Liver (tissue), 8 donors: ENCODE measurements at regions not wholly inside any gene's neighbourhood (a gene's known extent, or its start where the extent isn't known, plus 50 kb on each side); places are given as distances from the start of the nearest gene placed in this dataset.

Source experiments
- DNase-seq: peaks from one replicate; pipeline ENCODE4 v3.0.0-alpha.2; 2017; ENCODE audit warnings: low spot score
- H3K27ac ChIP-seq, 2 donors: one replicate each; pipeline ENCODE4 v1.7.0; 2013; ENCODE audit warnings: inconsistent platforms in 2 of 2, low read length in 2 of 2, control low read depth in 1 of 2, low read depth in 1 of 2, mild to moderate bottlenecking in 1 of 2
- H3K27me3 ChIP-seq, 4 donors: one replicate each; pipeline versions ENCODE4 v1.6.1 to v1.7.0; 2013; ENCODE audit warnings: low read length in 3 of 4, inconsistent platforms in 1 of 4, mild to moderate bottlenecking in 1 of 4, moderate library complexity in 1 of 4; ENCODE audit not compliant: control insufficient read depth in 4 of 4, insufficient read depth in 4 of 4
- H3K36me3 ChIP-seq, 4 donors: one replicate each; pipeline versions ENCODE4 v1.6.1 to v1.7.0; 2013; ENCODE audit warnings: low read length in 3 of 4, mild to moderate bottlenecking in 3 of 4, low read depth in 1 of 4, moderate library complexity in 1 of 4; ENCODE audit not compliant: control insufficient read depth in 4 of 4, insufficient read depth in 3 of 4
- H3K4me1 ChIP-seq, 4 donors: one replicate each; pipeline versions ENCODE4 v1.6.1 to v1.7.0; 2013; ENCODE audit warnings: low read length in 3 of 4, mild to moderate bottlenecking in 3 of 4, moderate library complexity in 1 of 4; ENCODE audit not compliant: control insufficient read depth in 4 of 4, insufficient read depth in 4 of 4
- H3K4me3 ChIP-seq, 3 donors: one replicate each; pipeline versions ENCODE4 v1.6.1 to v1.7.0; 2013; ENCODE audit warnings: low read length in 3 of 3, control low read depth in 1 of 3, low read depth in 1 of 3, mild to moderate bottlenecking in 1 of 3
- H3K9ac ChIP-seq, 2 donors: one replicate each; pipeline ENCODE4 v1.7.0; 2013; ENCODE audit warnings: low read length in 2 of 2, mild to moderate bottlenecking in 2 of 2, moderate library complexity in 2 of 2, control low read depth in 1 of 2, low read depth in 1 of 2
- H3K9me3 ChIP-seq, 4 donors: one replicate each; pipeline versions ENCODE4 v1.6.1 to v1.7.0; 2013; ENCODE audit warnings: low read length in 3 of 4; ENCODE audit not compliant: control insufficient read depth in 4 of 4
- FOXA1 ChIP-seq: IDR thresholded peaks from 2 replicates; pipeline ENCODE4 v1.6.1; 2016; ENCODE audit warnings: antibody characterized with exemption
- HNF4A ChIP-seq, 2 donors: conservative IDR thresholded peaks; 2 replicates each; pipeline ENCODE4 v1.6.1; 2016; ENCODE audit warnings: antibody characterized with exemption in 2 of 2, mild to moderate bottlenecking in 2 of 2
- HNF4G ChIP-seq: IDR thresholded peaks from 2 replicates; pipeline ENCODE4 v1.6.1; 2016; ENCODE audit warnings: antibody characterized with exemption
- JUND ChIP-seq, 2 donors: IDR thresholded peaks; 2 replicates each; pipeline ENCODE4 v1.6.1; 2016; ENCODE audit warnings: antibody characterized with exemption in 2 of 2
- NR2F2 ChIP-seq: IDR thresholded peaks from 2 replicates; pipeline ENCODE4 v1.6.1; 2016; ENCODE audit warnings: antibody characterized with exemption
- RAD21 ChIP-seq, 2 donors: IDR thresholded peaks; 2 replicates each; pipeline ENCODE4 v1.6.1; 2016; ENCODE audit warnings: antibody characterized with exemption in 2 of 2, mild to moderate bottlenecking in 2 of 2
- RXRA ChIP-seq, 2 donors: IDR thresholded peaks; 2 replicates each; pipeline ENCODE4 v1.6.1; 2017 to 2018; ENCODE audit warnings: antibody characterized with exemption in 2 of 2, mild to moderate bottlenecking in 1 of 2
- SP1 ChIP-seq: IDR thresholded peaks from 2 replicates; pipeline ENCODE4 v1.6.1; 2018; ENCODE audit warnings: antibody characterized with exemption, mild to moderate bottlenecking
- YY1 ChIP-seq: IDR thresholded peaks from 2 replicates; pipeline ENCODE4 v1.6.1; 2016; ENCODE audit warnings: antibody characterized with exemption, mild to moderate bottlenecking
- WGBS: extraction: QIAGEN DNeasy Blood & Tissue Kit; methylation state at CpG from one replicate; pipeline ENCODE4 v1.1.7; 2013; 5-methylcytosine and 5-hydroxymethylcytosine counted together
- TF ChIP-seq, protein P1 (sequence below): IDR thresholded peaks from 2 replicates; pipeline ENCODE4 v1.6.1; 2016; ENCODE audit warnings: antibody characterized with exemption
- TF ChIP-seq, protein P2 (sequence below): IDR thresholded peaks from 2 replicates; pipeline ENCODE4 v1.6.1; 2016; ENCODE audit warnings: antibody characterized with exemption
- TF ChIP-seq, protein P3 (sequence below): fragments of 150-350 bp; IDR thresholded peaks from 2 replicates; pipeline ENCODE4 v1.5.1; 2017; ENCODE audit warnings: improper control_type of control experiment, low read depth, low read length; ENCODE audit not compliant: missing input control
- TF ChIP-seq, protein P4 (sequence below): IDR thresholded peaks from 2 replicates; pipeline ENCODE4 v1.6.1; 2016; ENCODE audit warnings: antibody characterized with exemption, mild to moderate bottlenecking
- donor health status: healthy.
- donor health status: healthy.
- donor health status: healthy.
- donor health status: healthy.
- donor health status: healthy.

DNA sequence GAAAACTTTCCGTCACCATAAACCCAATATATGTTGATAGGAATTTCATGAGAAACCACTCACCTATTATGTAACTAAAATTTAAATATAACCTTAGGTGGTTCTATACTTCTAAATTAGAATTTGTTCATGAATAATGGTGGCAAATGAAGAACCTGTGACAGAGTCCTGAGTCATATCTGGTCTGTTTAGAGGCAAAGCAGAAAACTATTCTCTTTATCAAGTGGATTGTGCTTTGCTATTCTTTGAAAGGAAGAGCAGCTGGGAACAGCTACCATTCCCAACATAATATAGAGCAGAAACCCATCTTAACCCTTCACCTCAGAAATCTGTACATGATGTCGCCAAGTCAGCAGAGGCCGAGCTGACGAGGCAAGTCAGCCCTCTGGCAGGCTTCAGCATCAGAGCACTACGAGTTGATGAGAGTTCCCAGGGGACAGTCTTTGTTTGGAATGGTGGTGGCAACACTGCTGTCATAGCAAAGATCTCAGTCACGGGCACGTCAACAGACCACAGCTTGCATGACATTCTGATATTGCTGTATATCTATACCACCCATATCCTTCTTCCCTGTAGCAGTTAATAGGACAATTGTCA is 631.9 kb upstream of the CA10 start:
- H3K36me3 ChIP-seq: no peaks in the 10 kb centered on the region
- no peaks in the 10 kb centered on the region for H3K4me1 ChIP-seq
- no peak overlapping the region for H3K27ac ChIP-seq
- H3K27me3 ChIP-seq: no peaks in the 10 kb centered on the region
- no peak for DNase-seq
- H3K4me3 ChIP-seq: no peak overlapping the region
- no peak overlapping the region for H3K9ac ChIP-seq
- 77% methylated on average over 7 of the region's 7 CpGs for WGBS
- TF ChIP-seq HNF4A (conservative IDR thresholded peaks at IDR 0.05): no peak
- TF ChIP-seq YY1: no peak
- TF ChIP-seq SP1: no peak
- no peak for TF ChIP-seq NR2F2
- no peak for TF ChIP-seq FOXA1
- H3K9me3 ChIP-seq: no peaks in the 10 kb centered on the region

DNA sequence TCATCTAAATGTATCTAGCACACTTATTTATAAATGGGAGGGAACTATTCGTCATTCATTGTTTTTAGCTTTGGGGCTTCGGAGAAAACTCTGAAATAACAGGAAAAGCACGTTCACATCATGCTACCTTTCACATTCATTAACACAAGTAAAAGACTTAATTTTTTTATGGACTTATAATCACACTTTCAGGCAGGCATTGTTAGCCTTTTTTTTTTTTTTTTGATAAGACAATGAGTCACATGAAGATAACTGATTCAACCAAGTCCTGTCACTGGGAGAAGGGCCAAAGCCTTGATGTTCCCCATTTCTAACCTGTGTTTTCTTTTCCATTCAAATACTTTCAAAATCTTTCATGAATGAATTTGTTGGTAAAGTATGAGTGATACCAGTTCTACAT is 631.3 kb upstream of the CA10 start:
- WGBS: 85% methylated on average over 3 of the region's 3 CpGs
- TF ChIP-seq, protein P1, sequence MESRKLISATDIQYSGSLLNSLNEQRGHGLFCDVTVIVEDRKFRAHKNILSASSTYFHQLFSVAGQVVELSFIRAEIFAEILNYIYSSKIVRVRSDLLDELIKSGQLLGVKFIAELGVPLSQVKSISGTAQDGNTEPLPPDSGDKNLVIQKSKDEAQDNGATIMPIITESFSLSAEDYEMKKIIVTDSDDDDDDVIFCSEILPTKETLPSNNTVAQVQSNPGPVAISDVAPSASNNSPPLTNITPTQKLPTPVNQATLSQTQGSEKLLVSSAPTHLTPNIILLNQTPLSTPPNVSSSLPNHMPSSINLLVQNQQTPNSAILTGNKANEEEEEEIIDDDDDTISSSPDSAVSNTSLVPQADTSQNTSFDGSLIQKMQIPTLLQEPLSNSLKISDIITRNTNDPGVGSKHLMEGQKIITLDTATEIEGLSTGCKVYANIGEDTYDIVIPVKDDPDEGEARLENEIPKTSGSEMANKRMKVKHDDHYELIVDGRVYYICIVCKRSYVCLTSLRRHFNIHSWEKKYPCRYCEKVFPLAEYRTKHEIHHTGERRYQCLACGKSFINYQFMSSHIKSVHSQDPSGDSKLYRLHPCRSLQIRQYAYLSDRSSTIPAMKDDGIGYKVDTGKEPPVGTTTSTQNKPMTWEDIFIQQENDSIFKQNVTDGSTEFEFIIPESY: no peak
- TF ChIP-seq, protein P2, sequence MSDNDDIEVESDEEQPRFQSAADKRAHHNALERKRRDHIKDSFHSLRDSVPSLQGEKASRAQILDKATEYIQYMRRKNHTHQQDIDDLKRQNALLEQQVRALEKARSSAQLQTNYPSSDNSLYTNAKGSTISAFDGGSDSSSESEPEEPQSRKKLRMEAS: no peak
- TF ChIP-seq JUND (IDR thresholded peaks at IDR 0.05) (no peak), FOXA1 (no peak), RAD21 (IDR thresholded peaks at IDR 0.05) (no peak), SP1 (no peak), HNF4G (no peak), RXRA (IDR thresholded peaks at IDR 0.05) (no peak)
- TF ChIP-seq, protein P3, sequence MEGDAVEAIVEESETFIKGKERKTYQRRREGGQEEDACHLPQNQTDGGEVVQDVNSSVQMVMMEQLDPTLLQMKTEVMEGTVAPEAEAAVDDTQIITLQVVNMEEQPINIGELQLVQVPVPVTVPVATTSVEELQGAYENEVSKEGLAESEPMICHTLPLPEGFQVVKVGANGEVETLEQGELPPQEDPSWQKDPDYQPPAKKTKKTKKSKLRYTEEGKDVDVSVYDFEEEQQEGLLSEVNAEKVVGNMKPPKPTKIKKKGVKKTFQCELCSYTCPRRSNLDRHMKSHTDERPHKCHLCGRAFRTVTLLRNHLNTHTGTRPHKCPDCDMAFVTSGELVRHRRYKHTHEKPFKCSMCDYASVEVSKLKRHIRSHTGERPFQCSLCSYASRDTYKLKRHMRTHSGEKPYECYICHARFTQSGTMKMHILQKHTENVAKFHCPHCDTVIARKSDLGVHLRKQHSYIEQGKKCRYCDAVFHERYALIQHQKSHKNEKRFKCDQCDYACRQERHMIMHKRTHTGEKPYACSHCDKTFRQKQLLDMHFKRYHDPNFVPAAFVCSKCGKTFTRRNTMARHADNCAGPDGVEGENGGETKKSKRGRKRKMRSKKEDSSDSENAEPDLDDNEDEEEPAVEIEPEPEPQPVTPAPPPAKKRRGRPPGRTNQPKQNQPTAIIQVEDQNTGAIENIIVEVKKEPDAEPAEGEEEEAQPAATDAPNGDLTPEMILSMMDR: no peak
- TF ChIP-seq, protein P4, sequence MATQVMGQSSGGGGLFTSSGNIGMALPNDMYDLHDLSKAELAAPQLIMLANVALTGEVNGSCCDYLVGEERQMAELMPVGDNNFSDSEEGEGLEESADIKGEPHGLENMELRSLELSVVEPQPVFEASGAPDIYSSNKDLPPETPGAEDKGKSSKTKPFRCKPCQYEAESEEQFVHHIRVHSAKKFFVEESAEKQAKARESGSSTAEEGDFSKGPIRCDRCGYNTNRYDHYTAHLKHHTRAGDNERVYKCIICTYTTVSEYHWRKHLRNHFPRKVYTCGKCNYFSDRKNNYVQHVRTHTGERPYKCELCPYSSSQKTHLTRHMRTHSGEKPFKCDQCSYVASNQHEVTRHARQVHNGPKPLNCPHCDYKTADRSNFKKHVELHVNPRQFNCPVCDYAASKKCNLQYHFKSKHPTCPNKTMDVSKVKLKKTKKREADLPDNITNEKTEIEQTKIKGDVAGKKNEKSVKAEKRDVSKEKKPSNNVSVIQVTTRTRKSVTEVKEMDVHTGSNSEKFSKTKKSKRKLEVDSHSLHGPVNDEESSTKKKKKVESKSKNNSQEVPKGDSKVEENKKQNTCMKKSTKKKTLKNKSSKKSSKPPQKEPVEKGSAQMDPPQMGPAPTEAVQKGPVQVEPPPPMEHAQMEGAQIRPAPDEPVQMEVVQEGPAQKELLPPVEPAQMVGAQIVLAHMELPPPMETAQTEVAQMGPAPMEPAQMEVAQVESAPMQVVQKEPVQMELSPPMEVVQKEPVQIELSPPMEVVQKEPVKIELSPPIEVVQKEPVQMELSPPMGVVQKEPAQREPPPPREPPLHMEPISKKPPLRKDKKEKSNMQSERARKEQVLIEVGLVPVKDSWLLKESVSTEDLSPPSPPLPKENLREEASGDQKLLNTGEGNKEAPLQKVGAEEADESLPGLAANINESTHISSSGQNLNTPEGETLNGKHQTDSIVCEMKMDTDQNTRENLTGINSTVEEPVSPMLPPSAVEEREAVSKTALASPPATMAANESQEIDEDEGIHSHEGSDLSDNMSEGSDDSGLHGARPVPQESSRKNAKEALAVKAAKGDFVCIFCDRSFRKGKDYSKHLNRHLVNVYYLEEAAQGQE: no peak
- H3K9ac ChIP-seq: no peak overlapping the region
- H3K27ac ChIP-seq: no peak overlapping the region
- no peaks in the 10 kb centered on the region for H3K27me3 ChIP-seq
- H3K4me1 ChIP-seq: no peaks in the 10 kb centered on the region
- no peak overlapping the region for H3K4me3 ChIP-seq
- DNase-seq: no peak
- H3K36me3 ChIP-seq: no peaks in the 10 kb centered on the region
- H3K9me3 ChIP-seq: no peaks in the 10 kb centered on the region
